OCI-LY3 (cell line): ENCODE measurements at regions not wholly inside any gene's neighbourhood (a gene's known extent, or its start where the extent isn't known, plus 50 kb on each side); places are given as distances from the start of the nearest gene placed in this dataset.

Source experiments
- CTCF ChIP-seq: fragments of 200-600, 300-600 bp; sonication (generic); IDR thresholded peaks from 2 replicates; pipeline ENCODE4 v1.5.1; 2014; ENCODE audit warnings: antibody characterized with exemption, low read length, low read depth
- EZH2phosphoT487 ChIP-seq: fragments of 200-600 bp; shearing (Covaris generic); IDR thresholded peaks from 2 replicates; pipeline ENCODE4 v1.6.1; 2018; ENCODE audit warnings: antibody characterized with exemption, mixed run types, low read depth

- TF ChIP-seq CTCF, result no peak
- no peak for TF ChIP-seq EZH2phosphoT487
These were observed 220.7 kb upstream of the RSPO3 start for GRCh38 chr6:126897758-126898157.
